Caco-2 (cell line): ENCODE measurements at regions not wholly inside any gene's neighbourhood (a gene's known extent, or its start where the extent isn't known, plus 50 kb on each side); places are given as distances from the start of the nearest gene placed in this dataset.
"Not testable (repeated sequence)": the region's sequence is repeated elsewhere in the genome, so short reads cannot be mapped to it uniquely, and the experiment has no call there.

Source experiments
- BruUV-seq: library from RNA; stranded (reverse); fragments of 400-500 nt; replicated peaks from 2 replicates; lab custom pipeline; 2021; lab: Mats Ljungman, UMichigan
- CTCF ChIA-PET: fragments of 300-600 bp; sonication (Branson Sonifier 250); formaldehyde crosslinking; loops from one replicate; lab custom pipeline; 2022; ENCODE audit warnings: antibody characterized with exemption; lab: Charles Lee
- POLR2A ChIA-PET: fragments of 300-600 bp; sonication (Branson Sonifier 250); formaldehyde crosslinking; loops from one replicate; lab custom pipeline; 2022; ENCODE audit warnings: antibody characterized with exemption; lab: Charles Lee
- DNase-seq, 2 experiments: peaks; one replicate each; pipeline versions ENCODE4 v3.0.0 to v3.0.0-alpha.2; 2020 to 2022
- H3K27me3 ChIP-seq: replicated peaks from 2 replicates; pipeline ENCODE4 v1.6.0; 2011; ENCODE audit warnings: low read length; ENCODE audit not compliant: control insufficient read depth, insufficient read depth
- H3K36me3 ChIP-seq: 2 replicates; pipeline ENCODE4 v1.5.1; 2011; ENCODE audit warnings: low read length; ENCODE audit not compliant: control insufficient read depth, insufficient read depth
- H3K4me1 ChIP-seq: fragments of 250-450 bp; sonication (Bioruptor Pico); 2 replicates; pipeline ENCODE4 v1.5.1; 2020; ENCODE audit warnings: mild to moderate bottlenecking
- H3K4me3 ChIP-seq: 2 replicates; pipeline ENCODE4 v1.5.1; 2011; ENCODE audit warnings: low read depth, mild to moderate bottlenecking, control low read depth, low read length
- H3K9me3 ChIP-seq: fragments of 250-450 bp; sonication (Bioruptor Pico); 2 replicates; pipeline ENCODE4 v1.5.1; 2020; ENCODE audit warnings: mild to moderate bottlenecking, moderate library complexity
- H3K27ac Mint-ChIP-seq: one replicate; pipeline ENCODE4 v1.8.0; 2022; ENCODE audit warnings: mixed read lengths; ENCODE audit not compliant: unreplicated experiment
- H3K27me3 Mint-ChIP-seq: one replicate; pipeline ENCODE4 v1.8.0; 2022; ENCODE audit warnings: mixed read lengths; ENCODE audit not compliant: insufficient read depth, unreplicated experiment
- H3K36me3 Mint-ChIP-seq: one replicate; pipeline ENCODE4 v1.8.0; 2022; ENCODE audit warnings: mild to moderate bottlenecking, mixed read lengths; ENCODE audit not compliant: insufficient read depth, unreplicated experiment
- H3K4me1 Mint-ChIP-seq: one replicate; pipeline ENCODE4 v1.8.0; 2022; ENCODE audit warnings: low read depth, mixed read lengths; ENCODE audit not compliant: unreplicated experiment
- H3K4me3 Mint-ChIP-seq: one replicate; pipeline ENCODE4 v1.8.0; 2022; ENCODE audit warnings: mild to moderate bottlenecking, moderate library complexity, mixed read lengths; ENCODE audit not compliant: unreplicated experiment
- H3K9me3 Mint-ChIP-seq: one replicate; pipeline ENCODE4 v1.8.0; 2022; ENCODE audit warnings: mixed read lengths; ENCODE audit not compliant: unreplicated experiment
- intact Hi-C: fragments of 100-400 bp; cut with micrococcal nuclease; formaldehyde crosslinking; loops from one replicate; pipeline ENCODE4 v1.10.0; 2022; ENCODE audit not compliant: unreplicated experiment

DNA sequence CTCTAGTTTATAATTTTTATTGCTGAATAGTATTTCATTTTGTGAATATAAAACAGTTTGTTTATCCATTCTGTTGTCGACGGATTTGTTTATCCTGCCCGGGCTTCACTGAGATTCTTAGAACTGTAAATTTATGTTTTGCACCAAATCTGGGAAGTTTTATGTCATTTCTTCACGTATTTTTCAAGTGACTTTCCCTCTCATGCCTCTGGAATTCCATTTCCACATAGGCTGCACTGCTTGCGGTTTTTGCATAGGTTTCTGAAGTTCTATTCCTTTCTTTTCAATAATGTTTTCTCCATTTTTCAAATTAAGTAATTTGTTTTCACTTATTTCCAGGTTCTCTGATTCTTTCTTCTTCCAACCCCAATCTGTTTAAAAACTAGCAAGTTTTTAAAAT is 132.4 kb upstream of the ZNF469 start:
- H3K4me3 ChIP-seq, BruUV-seq, POLR2A ChIA-PET, DNase-seq, H3K4me1 ChIP-seq, H3K27me3 ChIP-seq, H3K4me3 Mint-ChIP-seq, H3K9me3 Mint-ChIP-seq, intact Hi-C loops, CTCF ChIA-PET, H3K9me3 ChIP-seq, H3K36me3 Mint-ChIP-seq, H3K4me1 Mint-ChIP-seq, H3K27me3 Mint-ChIP-seq, H3K36me3 ChIP-seq, H3K27ac Mint-ChIP-seq: not testable (repeated sequence)

DNA sequence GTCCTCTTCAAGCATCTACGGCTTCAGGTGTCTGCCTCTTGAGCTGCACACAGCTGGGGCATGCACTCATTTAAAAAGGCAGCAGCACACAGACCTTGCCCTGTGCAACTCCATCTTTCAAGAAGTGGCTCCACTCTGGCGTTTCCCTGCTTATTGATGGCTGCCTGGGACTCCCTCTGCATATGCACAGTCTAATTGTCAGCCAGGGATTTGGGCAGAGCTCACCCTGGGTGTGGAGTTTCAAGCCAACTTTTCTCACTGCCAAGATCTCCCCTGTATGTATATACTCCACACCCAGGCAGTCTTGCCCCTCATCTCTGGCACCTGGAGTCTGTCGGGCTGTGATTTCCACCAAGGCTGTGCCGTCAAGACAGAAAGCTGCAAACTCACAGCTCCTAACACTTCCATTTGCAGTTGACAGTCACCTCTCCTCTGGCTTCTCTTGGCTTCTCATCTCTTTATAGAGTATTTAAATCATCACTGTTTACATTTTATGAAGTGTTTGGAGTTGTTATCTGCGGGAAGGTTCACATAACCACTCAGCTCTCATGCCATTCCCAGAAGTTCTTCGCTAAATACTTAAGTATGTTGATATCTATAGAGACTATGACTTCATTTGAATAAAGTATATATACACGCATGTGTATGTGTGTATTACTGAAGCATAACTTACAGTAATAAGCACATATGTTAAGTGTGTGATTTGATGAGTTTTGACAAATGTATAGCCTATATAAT is 130.5 kb upstream of the ZNF469 start:
- H3K4me3 Mint-ChIP-seq, H3K36me3 ChIP-seq, H3K4me3 ChIP-seq, H3K27ac Mint-ChIP-seq, CTCF ChIA-PET, H3K27me3 ChIP-seq, H3K4me1 Mint-ChIP-seq, H3K4me1 ChIP-seq, POLR2A ChIA-PET, intact Hi-C loops, H3K27me3 Mint-ChIP-seq, H3K36me3 Mint-ChIP-seq, BruUV-seq, DNase-seq, H3K9me3 ChIP-seq: not testable (repeated sequence)
- peaks cover 24% of the 10 kb centered on the region for H3K9me3 Mint-ChIP-seq

DNA sequence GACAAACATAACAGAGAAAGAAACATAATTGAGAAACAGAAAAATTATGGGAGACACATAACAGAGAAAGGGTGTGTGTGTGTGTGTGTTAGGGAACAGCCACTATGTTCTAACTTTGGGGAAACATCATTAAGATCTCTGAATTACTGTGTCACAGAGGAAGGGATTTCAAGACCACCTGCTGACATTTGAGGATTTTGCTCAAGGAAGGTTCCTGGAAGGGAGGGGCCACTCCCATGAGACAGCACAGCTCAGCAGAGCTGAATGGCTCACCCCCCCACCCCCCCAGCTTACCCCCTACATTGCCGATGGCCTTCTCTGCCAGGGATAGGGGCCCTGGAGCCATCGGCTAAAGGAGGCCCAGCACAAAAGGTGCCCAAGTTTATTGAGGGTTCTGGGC is 124.6 kb upstream of the ZNF469 start:
- H3K36me3 Mint-ChIP-seq, intact Hi-C loops, DNase-seq, H3K27me3 Mint-ChIP-seq, H3K4me3 Mint-ChIP-seq, H3K27me3 ChIP-seq, H3K4me1 Mint-ChIP-seq, POLR2A ChIA-PET, H3K9me3 ChIP-seq, CTCF ChIA-PET, H3K4me1 ChIP-seq, H3K4me3 ChIP-seq, H3K36me3 ChIP-seq, BruUV-seq, H3K27ac Mint-ChIP-seq: not testable (repeated sequence)
- H3K9me3 Mint-ChIP-seq = peaks cover 25% of the 10 kb centered on the region

DNA sequence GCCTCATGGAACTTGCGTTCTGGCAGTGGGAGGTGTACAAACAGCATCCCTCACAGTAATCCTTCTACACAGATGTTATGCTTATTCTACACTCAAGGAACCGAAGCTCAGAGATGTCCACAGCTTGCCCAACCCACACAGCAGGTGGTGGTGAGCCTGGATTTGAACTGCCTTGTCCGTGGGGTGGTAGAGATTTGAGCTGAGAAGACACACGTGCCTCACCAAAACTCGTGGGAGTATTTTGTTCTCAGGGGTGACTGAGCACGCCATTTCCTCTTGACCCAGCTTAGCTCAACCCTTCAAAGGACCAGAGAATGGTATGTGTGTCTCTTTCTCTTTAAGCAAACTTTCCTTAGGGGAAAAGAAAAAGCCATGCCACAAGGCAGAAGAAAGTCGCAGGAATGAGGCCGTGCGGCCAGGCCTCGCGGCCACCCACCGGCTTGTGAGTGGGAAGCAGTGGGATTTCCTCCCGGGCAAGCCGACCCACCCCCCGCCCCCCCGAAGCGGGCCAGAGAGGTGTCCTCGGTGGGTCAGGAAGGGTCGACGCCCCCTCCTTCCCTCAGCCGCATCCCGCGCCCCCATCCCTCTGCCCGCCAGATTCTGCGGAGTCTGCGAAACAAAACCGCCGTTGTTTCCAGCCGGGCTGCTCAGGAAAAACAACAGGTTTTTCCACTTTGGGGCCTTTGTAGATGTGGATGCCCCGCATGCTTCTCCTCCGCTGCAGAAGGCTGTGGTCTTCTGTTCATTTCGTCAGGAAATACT is 123.8 kb upstream of the ZNF469 start:
- H3K36me3 ChIP-seq, H3K27me3 ChIP-seq, H3K27me3 Mint-ChIP-seq, H3K4me3 Mint-ChIP-seq, BruUV-seq, intact Hi-C loops, H3K4me3 ChIP-seq, POLR2A ChIA-PET, DNase-seq, H3K4me1 ChIP-seq, H3K4me1 Mint-ChIP-seq, H3K27ac Mint-ChIP-seq, H3K9me3 ChIP-seq, H3K36me3 Mint-ChIP-seq, CTCF ChIA-PET: not testable (repeated sequence)
- H3K9me3 Mint-ChIP-seq = peaks cover 25% of the 10 kb centered on the region

DNA sequence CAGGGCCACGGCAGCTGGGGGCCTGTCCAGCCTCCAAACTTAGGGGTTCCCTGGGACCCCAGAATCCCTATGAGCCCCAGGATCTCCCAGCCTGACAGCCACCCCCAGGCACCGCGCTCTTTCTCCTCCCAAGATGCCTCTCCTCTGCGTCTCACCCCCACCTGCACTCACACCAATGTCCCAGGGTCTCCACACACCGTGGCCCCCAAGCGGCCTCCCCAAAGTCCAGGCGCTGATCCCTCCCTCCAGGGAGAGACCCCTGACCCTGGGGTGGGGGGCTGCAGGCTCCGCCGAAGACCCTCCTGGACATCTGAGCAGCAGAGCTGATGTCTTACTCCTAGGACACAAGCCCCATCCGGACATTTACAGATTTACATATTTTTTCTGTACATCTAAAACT is 123.2 kb upstream of the ZNF469 start:
- H3K27me3 Mint-ChIP-seq, H3K27ac Mint-ChIP-seq, DNase-seq, CTCF ChIA-PET, H3K4me3 Mint-ChIP-seq, POLR2A ChIA-PET, H3K4me1 ChIP-seq, H3K4me3 ChIP-seq, H3K9me3 ChIP-seq, H3K36me3 ChIP-seq, H3K27me3 ChIP-seq, H3K4me1 Mint-ChIP-seq, BruUV-seq, H3K36me3 Mint-ChIP-seq, intact Hi-C loops: not testable (repeated sequence)
- peaks cover 25% of the 10 kb centered on the region for H3K9me3 Mint-ChIP-seq

DNA sequence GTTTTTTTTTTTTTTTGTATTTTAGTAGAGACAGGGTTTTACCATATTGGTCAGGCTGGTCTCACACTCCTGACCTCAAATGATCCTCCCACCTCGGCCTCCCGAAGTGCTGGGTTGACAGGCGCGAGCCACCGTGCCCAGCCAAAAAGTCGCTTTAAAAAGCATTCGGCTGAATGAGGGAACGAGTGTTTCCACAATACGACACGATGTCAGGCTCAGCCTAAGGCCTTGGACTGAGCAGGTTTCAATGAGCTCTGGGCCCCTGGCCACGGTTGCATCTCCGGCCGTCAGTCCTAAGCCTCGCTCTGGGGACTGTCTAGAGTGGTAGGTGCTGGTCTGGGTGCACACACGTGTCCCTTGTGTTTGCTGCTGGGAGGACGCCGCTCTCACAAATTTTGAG is 122.6 kb upstream of the ZNF469 start:
- BruUV-seq, H3K27me3 ChIP-seq, intact Hi-C loops, H3K27me3 Mint-ChIP-seq, H3K4me3 Mint-ChIP-seq, H3K36me3 ChIP-seq, H3K4me1 Mint-ChIP-seq, H3K9me3 ChIP-seq, H3K4me3 ChIP-seq, H3K27ac Mint-ChIP-seq, H3K4me1 ChIP-seq, POLR2A ChIA-PET, CTCF ChIA-PET, DNase-seq, H3K36me3 Mint-ChIP-seq: not testable (repeated sequence)
- peaks cover 21% of the 10 kb centered on the region for H3K9me3 Mint-ChIP-seq
